Fibroblast of mammary gland (primary cell): ENCODE measurements at regions not wholly inside any gene's neighbourhood (a gene's known extent, or its start where the extent isn't known, plus 50 kb on each side); places are given as distances from the start of the nearest gene placed in this dataset.

Source experiments
- DNase-seq: peaks from one replicate; pipeline ENCODE4 v3.0.0-alpha.2; 2010; ENCODE audit warnings: low read depth
- H3K4me3 ChIP-seq: 2 replicates; pipeline ENCODE4 v1.5.1; 2011; ENCODE audit warnings: low read depth, mild to moderate bottlenecking, low read length, moderate library complexity; ENCODE audit not compliant: control insufficient read depth
- CTCF ChIP-seq: conservative IDR thresholded peaks from 2 replicates; pipeline ENCODE4 v1.5.1; 2011; ENCODE audit warnings: low read depth, low read length, inconsistent platforms; ENCODE audit not compliant: control insufficient read depth, insufficient read depth

DNA sequence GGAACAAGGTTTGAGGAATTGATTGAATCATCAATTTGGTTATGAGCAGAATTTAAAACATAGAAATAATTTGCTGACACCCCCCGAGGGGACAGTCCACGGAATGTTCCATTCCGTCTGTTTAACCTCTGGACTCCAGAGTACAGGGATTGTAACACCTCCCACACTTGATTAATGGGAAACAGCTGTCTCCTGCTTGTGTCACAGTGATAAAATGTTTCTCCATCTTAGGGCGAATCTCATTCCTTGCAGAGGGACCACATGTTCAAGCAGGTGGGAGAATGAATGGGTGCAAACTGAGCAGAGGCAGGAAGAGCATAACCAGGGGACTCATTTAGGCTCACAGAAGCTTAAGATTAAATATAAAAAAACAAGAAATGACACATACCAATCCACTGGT is 249.5 kb upstream of the RBFOX1 start:
- DNase-seq, result no peak
- TF ChIP-seq CTCF, result no peak
- no peak overlapping the region for H3K4me3 ChIP-seq

DNA sequence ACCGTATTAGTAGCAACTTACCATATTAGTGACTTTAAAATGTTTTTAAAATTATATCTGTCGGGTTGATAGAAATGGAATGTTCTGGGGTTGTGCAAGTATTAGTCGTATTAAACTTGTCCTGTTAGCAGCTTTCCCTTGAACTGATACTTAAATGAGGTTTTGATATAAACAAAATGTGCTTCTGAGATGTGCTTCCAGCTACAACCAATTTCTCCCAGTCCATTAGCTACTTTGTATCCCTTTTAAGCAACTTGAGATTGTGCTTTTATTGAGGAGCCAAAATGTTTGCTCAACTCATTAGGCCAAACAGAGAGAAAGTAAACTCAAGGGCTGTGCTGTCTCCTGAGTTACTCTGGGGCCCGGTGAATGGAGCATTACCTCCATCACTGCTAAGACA is 255.0 kb upstream of the RBFOX1 start:
- no peak for TF ChIP-seq CTCF

DNA sequence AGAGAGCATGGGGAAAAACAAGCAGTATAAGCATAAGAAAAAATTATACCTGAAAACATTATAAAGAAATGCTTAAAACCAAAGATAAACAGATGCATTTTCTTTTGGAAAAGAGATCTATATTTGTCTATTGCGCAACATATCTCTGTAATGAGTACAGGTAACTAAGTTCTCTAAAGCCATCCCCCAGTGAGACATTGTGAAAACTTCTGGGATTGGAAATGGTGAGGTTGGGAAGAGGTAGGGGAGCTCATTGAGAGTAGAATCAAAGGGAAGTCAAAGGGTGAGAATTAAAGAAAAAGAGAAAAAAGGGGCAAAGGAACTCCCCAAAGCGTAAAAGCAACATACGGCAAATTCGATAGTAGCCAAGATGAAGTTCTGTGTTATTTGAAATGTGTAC is 257.9 kb upstream of the RBFOX1 start:
- no peak overlapping the region for H3K4me3 ChIP-seq
- DNase-seq, result no peak
- TF ChIP-seq CTCF, result no peak

More for the DNA sequence above, 255.0 kb upstream of the RBFOX1 start:
- DNase-seq, result no peak
- H3K4me3 ChIP-seq, result no peak overlapping the region

GRCh38 chr16:7057458-7057857 is 275.2 kb upstream of the RBFOX1 start:
- no peak for TF ChIP-seq CTCF
- DNase-seq, result no peak
- H3K4me3 ChIP-seq, result no peak overlapping the region

DNA sequence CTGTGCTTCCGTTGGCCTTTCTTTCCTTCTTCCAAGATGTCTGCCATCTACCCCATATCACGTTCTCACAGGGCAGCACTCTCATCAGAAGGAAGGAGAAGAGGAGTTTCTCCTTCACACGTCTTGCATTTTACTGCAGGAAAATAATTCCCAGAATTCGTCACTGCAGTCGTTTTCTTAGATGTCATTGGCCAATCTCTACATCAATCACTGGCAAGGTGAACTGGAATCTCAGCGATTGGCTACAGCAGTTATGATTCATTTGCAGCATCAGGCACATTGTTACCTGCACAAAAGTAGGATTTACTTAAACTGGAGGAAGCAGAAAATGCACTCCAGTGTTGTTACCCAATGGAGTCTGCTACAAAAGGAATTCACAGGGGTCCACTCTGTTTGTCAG is 277.2 kb upstream of the RBFOX1 start:
- DNase-seq, result no peak
- no peak overlapping the region for H3K4me3 ChIP-seq
- no peak for TF ChIP-seq CTCF

DNA sequence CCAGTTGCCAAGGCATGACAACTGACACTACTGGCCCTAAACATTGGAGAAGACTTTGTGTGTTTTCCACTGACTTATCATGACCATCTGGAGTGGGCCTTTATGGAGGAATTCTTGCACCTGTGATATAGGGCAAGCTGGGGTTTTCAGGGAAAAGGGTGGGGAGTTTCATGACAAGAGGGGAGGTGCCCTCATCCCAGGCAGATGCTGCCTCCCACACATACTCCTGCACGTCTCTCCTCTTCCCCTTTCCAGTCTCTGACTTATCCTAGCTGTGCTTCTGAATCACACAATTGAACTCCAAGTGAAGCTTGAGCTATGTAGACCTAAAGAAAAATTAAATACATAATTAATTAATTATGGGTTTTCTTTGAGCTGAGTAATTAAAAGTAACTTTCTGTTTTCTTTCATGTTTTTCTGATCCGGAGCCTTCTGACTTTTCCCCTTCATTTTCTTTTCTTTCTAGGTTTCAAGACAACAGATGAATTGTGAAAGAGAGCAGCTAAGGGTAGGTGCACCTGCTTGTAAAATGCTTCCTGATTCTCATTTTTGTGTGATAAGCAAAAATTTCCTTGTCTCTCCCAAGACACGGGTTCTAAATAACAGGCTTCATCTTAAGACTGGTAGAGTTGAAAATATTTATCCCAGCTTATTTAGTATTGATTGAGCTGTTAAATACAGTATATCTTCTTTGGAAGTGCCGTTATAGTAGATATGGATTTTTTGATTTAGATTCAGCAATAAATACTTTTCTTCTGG is 280.9 kb upstream of the RBFOX1 start:
- no peak overlapping the region for H3K4me3 ChIP-seq
- no peak for DNase-seq
- TF ChIP-seq CTCF, result no peak
